Right renal pelvis (tissue), 4 donors: ENCODE measurements at regions not wholly inside any gene's neighbourhood (a gene's known extent, or its start where the extent isn't known, plus 50 kb on each side); places are given as distances from the start of the nearest gene placed in this dataset.

Source experiments
- DNase-seq, 4 donors: peaks; one replicate each; pipeline ENCODE4 v3.0.0-alpha.2; 2013; ENCODE audit warnings: low read depth in 4 of 4, low spot score in 3 of 4, missing footprints in 1 of 4

DNA sequence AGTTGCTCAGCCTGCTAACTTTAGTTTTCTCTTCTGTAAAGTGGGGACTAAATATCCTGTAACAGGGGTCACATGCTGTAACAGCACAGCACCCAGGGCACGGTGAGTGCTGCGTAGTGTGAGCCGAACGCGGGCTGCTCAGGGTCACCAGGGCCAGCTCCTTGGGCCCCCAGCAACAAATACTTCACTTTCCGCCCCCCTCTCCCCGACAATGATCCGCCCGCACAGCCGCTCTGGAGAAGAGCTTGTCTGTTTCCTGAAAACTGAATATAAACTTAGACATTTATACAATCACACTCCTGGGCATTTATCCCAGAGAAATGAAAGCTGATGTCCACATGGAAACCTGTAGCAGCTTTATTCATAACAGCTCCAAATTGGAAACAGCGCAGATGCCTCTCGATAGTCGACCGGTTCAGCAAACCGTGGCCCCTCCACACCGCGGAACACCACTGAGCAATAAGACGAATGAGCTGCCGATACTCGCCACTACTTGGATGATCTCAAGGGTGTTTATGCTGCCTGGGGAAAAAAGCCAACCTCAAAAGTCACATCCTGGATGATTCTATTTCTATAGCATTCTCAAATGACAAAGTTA is 267.2 kb downstream of the PARN start:
- no peak for DNase-seq

DNA sequence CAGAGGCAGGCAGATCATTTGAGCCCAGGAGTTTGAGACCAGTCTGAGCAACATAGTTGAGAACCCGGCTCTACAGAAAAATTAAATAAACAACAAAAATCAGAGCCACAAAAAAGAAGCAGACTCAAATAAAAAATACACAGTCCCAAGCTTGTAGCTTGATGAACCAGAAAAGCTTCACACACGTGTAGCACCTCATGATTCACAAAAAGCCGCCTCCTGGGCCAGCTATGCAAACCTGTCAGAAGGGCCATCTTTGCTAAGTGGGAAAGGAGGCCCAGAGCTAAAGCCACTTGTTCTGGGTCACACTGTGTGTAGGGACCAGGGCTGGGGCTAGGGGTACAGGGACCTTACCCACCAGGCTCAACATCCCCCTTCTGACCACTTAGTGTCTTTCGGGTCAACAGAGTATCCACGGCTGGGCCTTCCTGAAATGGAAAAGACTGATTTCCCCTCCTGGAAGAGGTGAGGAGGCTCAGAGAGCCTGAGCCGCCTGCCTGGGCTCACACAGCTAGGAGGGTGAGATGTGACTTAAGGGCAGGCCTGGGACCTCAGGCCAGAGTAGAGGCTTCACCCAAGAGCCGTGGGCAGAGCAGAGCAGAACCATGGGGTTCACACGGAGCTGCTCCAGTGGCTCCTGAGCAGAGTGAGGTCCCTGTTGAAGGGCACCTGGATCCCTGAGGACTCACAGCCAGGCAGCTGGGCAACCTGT is 269.6 kb downstream of the PARN start:
- DNase-seq, result no peak

DNA sequence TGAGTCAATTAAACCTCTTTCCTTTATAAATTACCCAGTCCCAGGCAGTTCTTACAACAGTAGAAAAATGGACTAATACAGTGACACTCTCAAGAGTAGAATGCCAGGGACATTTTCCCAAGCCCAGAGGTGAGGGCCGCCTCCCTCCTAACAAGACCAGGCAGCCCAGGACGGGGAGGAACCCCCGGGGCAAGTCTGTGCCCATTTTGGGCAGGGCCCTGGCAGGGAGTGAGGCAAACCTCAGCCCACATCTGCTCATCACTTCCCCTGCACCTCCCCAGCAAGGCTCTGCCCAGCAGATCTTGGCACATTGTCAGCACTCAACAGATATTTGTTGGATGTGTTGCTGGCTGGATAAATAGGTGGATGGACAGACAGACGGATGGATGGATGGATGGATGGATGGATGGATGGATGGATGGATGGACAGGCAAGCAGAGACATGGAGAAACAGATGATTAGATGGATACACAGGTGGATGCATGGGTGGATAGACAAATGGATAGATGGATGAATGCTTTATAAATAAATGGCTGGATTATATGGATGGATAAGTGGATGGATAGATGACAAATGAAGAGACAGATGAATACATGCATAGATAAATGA is 271.3 kb downstream of the PARN start:
- DNase-seq, result no peak

DNA sequence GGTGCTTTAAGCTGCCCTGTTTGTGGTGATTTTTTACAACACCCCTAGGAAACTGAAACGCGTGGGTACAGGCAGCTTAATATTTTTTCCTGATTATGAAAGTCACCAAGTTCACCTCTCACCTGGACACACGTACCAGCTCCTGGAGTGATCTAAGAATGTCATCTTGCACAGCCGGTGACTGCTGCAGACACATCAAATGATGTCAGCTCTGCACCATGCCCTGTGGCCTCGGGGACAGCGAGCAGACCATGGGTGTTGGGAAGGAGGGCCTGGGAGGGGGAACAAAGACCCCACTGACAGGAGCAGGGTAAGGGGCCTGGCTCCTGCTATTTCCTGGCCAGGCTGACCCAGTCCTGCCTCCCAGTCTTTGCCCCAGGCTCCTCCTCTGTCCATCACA is 272.7 kb downstream of the PARN start:
- no peak for DNase-seq

DNA sequence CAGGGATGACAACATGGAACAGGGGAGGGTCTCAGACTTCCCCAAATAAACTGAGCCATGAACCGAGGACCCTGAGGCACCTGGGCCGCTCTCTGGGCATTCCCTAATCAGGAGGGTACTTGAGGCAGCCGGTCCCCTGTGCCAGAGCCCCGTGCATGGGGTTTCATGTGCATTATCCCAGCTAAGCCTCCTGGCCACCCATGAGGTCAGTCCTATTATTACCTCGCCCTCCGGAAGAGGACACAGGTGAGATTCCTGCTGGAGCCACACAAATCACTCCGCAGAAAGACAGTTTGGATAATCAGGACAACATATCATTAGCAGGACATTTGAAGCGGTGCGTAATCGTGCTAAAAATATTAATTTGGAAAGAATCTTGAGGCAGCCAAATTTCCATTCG is 274.0 kb downstream of the PARN start:
- DNase-seq, result no peak

DNA sequence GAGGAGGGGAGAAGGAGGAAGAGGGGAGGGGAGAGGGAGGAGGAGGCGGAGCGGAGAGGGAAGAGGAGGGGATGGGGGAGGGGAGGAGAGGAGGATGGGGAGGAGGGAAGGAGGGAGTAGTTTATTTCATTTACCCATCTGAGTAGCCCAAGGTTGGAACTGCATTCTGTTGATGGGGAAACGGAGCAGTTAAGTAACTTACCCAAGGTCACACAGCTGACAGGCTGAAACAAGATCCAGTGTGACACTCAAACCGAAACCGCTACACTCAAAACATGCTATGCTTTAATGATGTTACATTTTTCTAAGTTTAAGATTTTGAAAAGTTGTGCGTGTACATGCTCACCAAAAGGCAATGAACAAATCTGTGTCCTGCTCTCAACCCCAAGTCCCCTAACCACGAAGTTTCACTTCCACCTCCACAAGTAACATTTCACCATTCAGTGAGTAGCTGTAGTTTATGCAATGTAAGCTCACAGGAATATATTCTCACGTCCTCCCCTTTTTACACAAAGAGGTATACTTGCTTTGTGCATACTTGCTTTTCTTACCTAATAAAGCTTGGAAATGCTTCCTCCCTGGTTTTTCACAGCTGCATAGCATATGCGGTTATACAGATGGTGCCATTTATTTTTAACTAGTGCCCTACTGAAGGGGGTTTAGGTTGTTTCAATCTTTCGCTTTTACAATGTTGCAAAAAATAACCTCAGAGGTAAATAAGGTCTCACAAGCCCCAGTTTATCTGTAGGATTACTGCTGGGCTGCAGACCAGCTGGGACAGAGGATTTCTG is 275.3 kb downstream of the PARN start:
- no peak for DNase-seq

DNA sequence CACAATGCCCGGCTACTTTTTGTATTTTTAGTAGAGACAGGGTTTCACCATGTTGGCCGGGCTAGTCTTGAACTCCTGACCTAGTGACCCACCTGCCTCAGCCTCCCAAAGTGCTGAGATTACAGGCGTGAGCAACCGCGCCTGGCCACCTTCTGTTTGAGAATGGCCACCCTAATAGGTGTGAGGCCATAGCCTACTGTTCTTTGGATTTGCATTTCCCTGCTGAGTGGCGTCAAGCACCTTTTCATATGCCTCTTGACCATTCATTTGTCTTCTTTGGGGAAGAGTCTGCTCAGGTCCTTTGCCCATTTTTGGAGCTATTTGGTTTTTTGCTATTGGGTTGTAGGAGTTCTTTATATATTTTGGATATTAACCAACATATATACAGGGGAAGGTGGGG is 276.7 kb downstream of the PARN start:
- no peak for DNase-seq

DNA sequence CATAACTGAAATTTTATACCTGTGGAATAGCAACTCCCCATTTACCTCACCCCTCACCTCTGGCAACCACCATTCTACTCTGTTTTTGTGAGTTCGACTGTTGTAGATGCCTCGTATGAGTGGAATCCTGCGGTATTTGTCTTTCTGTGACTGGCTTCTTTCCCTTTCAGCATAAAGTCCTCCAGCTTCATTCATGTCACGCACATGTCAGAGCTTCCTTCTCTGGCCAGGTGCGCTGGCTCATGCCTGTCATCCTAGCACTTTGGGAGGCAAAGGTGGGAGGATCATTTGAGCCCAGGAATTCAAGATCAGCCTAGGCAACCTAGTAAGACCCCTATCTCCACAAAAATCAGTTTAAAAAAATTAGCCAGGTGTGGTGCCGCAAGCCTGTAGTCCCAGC is 278.4 kb downstream of the PARN start:
- no peak for DNase-seq

DNA sequence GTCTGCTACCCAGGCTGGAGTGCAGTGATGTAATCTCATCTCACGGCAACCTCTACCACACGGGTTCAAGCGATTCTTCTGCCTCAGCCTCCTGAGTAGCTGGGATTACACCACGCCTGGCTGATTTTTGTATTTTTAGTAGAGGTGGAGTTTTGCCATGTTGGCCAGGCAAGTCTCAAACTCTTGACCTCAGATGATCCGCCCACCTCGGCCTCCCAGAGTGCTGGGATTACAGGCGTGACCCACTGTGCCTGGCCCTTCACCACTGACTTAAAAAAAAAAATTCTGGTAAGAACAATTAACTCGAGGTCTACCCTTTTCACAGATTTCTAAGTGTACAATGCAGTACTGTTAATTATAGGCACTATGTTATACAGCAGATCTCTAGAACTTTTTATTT is 279.4 kb downstream of the PARN start:
- DNase-seq, result no peak

DNA sequence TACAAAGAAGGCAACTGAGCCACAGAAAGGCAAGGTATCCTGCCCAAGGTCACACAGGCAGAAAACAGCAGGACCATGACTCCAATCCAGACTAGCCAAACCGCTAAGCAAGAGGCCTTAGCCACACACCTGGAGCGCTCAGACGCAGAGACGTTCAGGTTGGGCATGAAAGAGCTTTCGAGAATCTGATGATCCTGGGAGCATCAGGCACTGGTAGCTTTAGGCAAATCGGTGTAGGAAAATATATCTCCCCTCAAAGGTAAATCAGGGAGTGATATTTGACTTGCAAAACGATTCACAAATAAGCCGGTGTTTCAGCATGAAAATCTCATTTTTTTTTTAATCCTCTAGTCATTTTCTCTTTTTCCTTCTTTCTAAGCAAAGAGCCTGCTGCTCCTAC is 279.0 kb downstream of the MRTFB start:
- DNase-seq, result no peak

DNA sequence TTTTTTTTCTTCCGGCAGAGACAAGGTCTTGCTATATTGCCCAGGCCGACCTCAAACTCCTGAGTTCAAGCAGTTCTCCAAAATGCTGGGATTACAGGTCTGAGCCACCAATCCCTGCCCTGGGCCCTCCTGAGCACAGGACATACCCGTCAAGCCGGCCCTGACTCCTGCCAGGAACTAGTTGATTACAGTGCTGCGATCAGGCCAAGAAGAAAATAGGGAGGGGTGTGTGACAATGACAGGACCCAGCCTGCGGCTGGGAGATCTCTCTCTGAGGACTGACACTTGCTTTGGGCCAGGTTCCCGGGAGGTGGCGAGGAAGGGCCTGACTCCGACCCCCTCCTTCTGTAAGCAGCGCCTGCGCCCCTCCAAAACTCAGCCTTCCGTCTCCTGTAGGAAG is 276.6 kb downstream of the MRTFB start:
- no peak for DNase-seq

DNA sequence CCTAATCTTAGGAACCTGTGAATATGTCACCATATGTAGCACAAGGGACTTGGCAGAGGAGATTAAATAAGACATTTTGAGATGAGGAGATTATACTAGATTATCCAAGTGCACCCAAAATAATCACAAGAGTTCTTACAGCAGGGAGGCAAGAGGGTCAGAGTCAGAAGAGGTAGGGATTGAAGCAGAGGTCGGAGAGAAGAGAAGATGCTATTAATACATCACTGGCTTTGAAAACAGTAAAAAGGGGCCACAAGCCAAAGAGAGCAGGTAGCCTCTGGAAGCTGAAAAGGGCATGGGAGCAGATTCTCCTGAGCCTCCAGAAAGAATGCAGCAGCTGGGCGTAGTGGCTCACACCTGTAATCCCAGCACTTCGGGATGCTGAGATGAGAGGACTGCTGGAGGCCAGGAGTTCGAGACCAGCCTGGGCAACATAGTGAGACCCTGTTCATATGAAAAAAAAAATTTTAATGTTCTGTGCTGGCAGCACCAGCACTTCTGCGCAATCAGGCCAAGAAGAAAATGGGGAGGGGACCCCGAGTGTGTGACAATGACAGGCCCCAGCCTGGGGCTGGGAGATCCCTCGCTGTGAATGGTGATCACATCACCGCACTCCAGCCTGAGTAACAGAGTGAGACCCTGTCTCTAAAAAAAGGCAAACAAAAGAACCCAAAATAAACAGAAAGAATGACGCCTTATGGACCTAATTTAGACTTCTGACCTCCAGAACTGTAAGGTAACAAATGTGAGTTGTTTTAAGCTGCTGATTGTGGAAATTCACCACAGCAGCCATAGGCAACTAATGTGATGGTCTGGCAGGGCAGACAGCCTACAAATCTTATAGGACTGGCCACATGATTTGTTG is 275.4 kb downstream of the MRTFB start:
- no peak for DNase-seq

DNA sequence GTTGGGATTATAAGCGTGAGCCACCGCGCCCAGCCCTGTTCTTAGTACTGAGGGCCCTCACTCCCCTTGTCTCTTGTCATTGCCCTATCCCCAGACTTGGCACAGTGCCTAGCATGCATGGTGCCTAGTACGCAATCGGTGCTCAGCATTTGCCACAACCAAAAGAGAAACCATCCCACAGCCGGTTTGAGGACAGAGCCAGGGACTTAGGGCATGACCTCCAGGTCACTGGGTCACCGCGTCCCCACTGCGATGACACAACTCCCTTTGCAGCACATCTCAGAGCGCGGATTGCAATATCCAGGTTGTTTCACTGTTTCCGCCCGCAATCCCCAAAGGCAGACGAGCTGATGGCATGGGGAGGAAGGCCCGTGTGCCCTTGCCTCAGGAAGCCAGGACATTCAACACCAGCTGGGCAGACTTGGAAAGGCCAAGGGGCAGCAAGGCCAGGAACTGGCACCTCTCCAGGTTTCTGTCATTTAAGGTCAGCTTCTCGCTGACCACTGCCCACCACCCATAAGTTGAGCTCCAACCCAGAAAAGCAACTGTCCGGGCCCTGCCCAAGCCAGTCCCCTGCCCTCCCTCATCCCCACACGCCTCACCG is 274.5 kb downstream of the MRTFB start:
- DNase-seq, result no peak

DNA sequence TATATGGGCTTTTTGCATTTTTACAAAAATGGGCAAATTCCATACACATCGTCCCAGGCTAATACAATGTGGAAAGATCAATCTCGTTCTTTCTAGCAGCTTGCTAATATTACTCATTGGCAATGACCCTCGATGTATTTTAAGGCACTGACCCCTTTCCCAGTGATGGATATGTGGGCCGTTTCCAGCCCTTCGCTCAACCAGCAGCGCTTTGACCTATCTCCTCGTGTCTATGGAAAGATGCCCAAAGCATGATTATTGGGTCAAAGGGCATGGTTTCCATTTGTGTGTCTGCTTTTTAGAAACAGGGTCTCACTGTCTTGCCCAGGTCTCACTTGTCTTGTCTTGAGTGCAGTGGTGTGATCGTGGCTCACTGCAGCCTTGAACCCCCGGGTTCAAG is 273.8 kb downstream of the MRTFB start:
- no peak for DNase-seq

DNA sequence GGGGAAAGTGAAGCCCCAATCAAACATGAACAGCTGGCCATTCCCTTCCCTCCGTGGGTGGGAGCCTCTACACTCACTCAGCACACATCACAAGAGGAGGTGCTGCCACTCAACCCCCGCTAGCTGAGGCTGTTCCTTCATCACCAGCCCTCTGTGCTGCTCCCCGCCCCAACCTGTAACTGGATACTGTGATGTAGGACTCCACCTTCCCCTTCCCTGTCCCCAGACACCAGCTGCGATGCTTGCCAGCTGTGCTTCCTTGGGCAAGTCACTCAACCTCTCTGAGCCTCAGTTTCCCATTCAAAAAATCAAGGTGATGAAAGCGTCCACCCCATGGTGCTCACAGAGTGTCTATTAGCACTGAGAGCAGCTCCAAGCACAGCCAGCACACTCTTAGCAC is 273.2 kb downstream of the MRTFB start:
- DNase-seq, result no peak

DNA sequence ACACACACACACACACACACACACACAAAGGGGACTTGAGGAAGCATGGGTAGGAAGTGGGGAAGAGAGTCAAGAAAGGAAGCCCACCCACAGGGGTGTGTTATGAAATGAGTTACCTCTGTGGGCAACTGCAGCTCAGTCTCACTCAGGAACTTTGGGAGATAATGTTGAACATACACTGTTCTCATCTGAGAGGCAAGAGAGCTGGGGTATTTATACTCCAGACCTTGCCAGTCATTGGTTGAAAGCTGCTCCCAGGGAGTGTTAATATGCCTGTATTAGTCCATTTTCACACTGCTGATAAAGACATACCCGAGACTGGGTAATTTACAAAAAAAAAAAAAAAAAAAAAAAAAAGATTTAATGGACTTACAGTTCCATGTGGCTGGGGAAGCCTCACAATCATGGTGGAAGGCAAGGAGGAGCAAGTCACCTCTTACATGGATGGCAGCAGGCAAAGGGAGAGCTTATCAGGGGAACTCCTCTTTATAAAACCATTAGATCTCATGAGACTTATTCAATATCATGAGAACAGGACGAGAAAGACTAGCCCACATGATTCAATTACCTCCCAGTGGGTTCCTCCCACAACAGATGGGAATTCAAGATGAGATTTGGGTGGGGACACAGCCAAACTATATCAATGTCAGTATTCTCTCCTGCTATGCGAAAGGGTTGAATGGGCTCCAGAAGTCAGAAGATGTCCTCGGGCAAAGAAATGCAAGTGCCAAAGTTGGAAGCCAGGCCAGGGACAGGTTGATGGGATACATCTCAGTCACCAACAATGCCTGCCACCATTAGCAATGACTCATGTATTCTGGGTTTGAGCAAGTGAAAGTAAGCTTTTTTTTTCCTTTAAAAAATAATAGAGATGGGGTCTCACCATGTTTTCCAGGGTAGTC is 270.5 kb downstream of the MRTFB start:
- DNase-seq, result no peak

DNA sequence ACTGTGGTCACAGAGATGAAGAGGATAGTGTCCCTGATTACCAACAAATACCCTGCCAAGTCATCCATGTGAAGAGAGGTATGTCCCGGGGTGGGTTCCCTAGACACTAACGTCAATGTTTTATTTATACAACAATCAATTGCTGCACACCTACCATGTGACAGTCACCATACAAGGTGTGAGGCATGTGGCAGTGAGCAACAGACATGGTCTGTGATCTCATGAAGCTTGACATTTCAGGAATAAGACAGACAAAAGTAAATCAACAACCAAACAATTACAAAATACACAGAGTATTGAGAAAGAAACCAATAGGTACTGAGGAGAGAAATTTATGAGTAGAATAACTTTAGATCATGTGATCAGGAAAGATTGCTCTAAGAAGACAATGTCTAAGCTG is 268.6 kb downstream of the MRTFB start:
- no peak for DNase-seq

DNA sequence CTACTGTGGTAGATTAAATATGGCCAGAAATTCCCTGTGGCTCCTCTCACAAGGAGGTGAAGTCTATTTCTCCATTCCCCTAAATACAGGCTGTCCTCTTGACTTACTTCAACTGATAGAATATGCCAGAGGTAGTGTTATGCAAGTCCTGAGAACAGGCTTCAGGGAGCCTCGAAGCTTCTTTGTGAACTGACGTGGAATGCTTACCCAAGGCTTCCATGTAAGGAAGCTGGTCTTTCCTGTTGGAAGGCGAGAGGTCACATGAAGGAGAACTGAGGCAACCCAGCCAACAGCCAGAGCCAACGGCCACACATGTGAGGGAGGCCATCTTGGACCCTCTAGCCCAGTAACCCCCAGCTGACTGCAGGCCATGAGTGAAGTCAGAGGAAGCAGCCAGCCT is 267.9 kb downstream of the MRTFB start:
- DNase-seq, result no peak

DNA sequence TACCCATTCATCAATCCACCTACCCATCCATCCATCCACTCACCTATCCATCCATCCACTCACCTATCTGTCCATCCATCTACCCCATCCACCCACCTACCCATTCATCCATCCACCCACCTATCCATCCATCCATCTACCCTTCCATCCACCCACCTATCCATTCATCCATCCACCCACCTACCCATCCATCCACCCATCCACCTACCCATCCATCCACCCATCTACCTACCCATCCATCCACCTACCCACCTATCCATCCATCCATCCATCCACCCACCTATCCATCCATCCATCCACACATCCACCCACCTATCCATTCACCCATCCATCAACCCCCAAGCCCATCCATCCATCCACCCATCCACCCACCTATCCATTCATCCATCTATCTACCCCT is 267.1 kb downstream of the MRTFB start:
- no peak for DNase-seq
